SK-N-SH treated with all-trans-retinoic acid at 6 μM for 48 hours (cell line): ENCODE measurements at regions not wholly inside any gene's neighbourhood (a gene's known extent, or its start where the extent isn't known, plus 50 kb on each side); places are given as distances from the start of the nearest gene placed in this dataset.

Source experiments
- ARNTL ChIP-seq: fragments of 450-650 bp; formaldehyde crosslinking; IDR thresholded peaks from 2 replicates; pipeline ENCODE4 v1.5.0; 2020; ENCODE audit warnings: low read depth, mild to moderate bottlenecking, moderate library complexity, borderline replicate concordance
- BACH2 ChIP-seq: fragments of 250-450 bp; sonication (Bioruptor Pico); IDR thresholded peaks from 2 replicates; pipeline ENCODE4 v1.9.0; 2021; ENCODE audit warnings: mild to moderate bottlenecking, borderline replicate concordance
- CREB5 ChIP-seq: fragments of 250-450 bp; sonication (Bioruptor Pico); IDR thresholded peaks from 2 replicates; pipeline ENCODE4 v1.5.1; 2020; ENCODE audit warnings: low read depth, mild to moderate bottlenecking, moderate library complexity
- ESRRG ChIP-seq: fragments of 250-450 bp; sonication (Bioruptor Pico); IDR thresholded peaks from 2 replicates; pipeline ENCODE4 v1.6.1; 2021; ENCODE audit warnings: mild to moderate bottlenecking
- GLIS3 ChIP-seq: fragments of 250-450 bp; sonication (Bioruptor Pico); IDR thresholded peaks from 2 replicates; pipeline ENCODE4 v1.5.0; 2020; ENCODE audit warnings: mild to moderate bottlenecking, moderate library complexity
- PATZ1 ChIP-seq: fragments of 250-450 bp; sonication (Bioruptor Pico); IDR thresholded peaks from 2 replicates; pipeline ENCODE4 v1.8.0; 2020; ENCODE audit warnings: mild to moderate bottlenecking, moderate library complexity, borderline replicate concordance
- SNAI2 ChIP-seq: fragments of 250-450 bp; sonication (Bioruptor Pico); IDR thresholded peaks from 2 replicates; pipeline ENCODE4 v1.5.0; 2020; ENCODE audit warnings: mild to moderate bottlenecking, moderate library complexity
- ZC3H10 ChIP-seq: fragments of 250-450 bp; sonication (Bioruptor Pico); IDR thresholded peaks from 2 replicates; pipeline ENCODE4 v1.5.1; 2021; ENCODE audit warnings: mild to moderate bottlenecking, moderate library complexity
- ZFP3 ChIP-seq: fragments of 250-450 bp; sonication (Bioruptor Pico); IDR thresholded peaks from 2 replicates; pipeline ENCODE4 v1.5.0; 2020; ENCODE audit warnings: mild to moderate bottlenecking, moderate library complexity
- ZFP30 ChIP-seq: fragments of 450-650 bp; formaldehyde crosslinking; IDR thresholded peaks from 2 replicates; pipeline ENCODE4 v1.5.0; 2022; ENCODE audit warnings: mild to moderate bottlenecking, moderate library complexity
- ZNF8 ChIP-seq: fragments of 450-650 bp; formaldehyde crosslinking; IDR thresholded peaks from 2 replicates; pipeline ENCODE4 v1.5.0; 2020; ENCODE audit warnings: mild to moderate bottlenecking, moderate library complexity

DNA sequence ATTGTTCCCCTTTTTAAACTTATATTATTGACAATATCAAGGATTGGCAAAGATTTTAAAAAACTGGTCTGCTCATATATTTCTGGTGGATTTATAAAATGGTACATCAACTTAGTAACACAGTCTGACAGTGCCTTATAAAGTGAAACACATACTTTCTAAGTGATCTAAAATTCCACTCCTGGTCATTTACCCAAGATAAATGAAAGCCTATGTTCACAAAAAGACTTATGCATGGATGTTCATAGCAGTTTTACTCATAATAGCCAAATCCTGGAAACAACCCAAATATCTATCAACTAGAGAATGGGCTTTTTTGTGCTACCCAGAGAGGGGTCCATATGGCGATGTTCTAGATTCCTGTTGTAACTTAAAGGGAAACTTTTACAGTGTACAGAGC, 222.4 kb upstream of the FAM83B start:
- no peak for TF ChIP-seq ZFP30 (CRISPR knock-in tag)
- no peak for TF ChIP-seq ZFP3 (CRISPR knock-in tag)
- no peak for TF ChIP-seq ZNF8 (CRISPR knock-in tag)
- no peak for TF ChIP-seq SNAI2 (CRISPR knock-in tag)
- TF ChIP-seq PATZ1 (CRISPR knock-in tag): no peak
- no peak for TF ChIP-seq BACH2 (CRISPR knock-in tag)
- TF ChIP-seq ZC3H10 (CRISPR knock-in tag): no peak
- TF ChIP-seq CREB5: no peak
- TF ChIP-seq ESRRG (CRISPR knock-in tag): no peak
- TF ChIP-seq GLIS3 (CRISPR knock-in tag): no peak
- no peak for TF ChIP-seq ARNTL
